Loucy (cell line): ENCODE measurements at regions not wholly inside any gene's neighbourhood (a gene's known extent, or its start where the extent isn't known, plus 50 kb on each side); places are given as distances from the start of the nearest gene placed in this dataset.

Source experiments
- EZH2phosphoT487 ChIP-seq: fragments of 200-600 bp; IDR thresholded peaks from 2 replicates; pipeline ENCODE4 v1.6.1; 2018; ENCODE audit warnings: antibody characterized with exemption, mild to moderate bottlenecking, moderate library complexity, borderline replicate concordance
- TF ChIP-seq, protein P1 (sequence below): fragments of 200-600 bp; sonication (generic); conservative IDR thresholded peaks from 2 replicates; pipeline ENCODE4 v1.5.1; 2014; ENCODE audit warnings: mild to moderate bottlenecking, antibody characterized with exemption, low read length

DNA sequence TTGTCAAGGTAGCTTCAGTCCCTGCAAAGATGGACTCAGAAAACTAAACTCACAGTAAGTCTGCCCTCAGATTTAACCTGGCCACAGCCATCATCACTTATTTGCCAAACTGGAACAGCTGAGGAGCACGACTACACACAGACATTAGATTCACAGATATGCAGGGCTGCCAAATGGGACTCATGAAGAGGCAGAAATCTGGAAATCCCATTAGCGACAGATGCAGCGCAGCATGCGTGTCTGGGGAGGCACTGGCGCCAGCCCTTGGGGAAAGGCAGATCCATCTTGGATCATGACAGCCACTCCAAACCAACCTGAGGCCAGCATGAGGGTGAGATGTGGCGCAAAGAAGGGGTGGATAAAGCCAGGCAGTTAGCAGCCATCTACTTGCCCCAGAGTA, 160.7 kb upstream of the TSC22D2 start:
- TF ChIP-seq, protein P1, sequence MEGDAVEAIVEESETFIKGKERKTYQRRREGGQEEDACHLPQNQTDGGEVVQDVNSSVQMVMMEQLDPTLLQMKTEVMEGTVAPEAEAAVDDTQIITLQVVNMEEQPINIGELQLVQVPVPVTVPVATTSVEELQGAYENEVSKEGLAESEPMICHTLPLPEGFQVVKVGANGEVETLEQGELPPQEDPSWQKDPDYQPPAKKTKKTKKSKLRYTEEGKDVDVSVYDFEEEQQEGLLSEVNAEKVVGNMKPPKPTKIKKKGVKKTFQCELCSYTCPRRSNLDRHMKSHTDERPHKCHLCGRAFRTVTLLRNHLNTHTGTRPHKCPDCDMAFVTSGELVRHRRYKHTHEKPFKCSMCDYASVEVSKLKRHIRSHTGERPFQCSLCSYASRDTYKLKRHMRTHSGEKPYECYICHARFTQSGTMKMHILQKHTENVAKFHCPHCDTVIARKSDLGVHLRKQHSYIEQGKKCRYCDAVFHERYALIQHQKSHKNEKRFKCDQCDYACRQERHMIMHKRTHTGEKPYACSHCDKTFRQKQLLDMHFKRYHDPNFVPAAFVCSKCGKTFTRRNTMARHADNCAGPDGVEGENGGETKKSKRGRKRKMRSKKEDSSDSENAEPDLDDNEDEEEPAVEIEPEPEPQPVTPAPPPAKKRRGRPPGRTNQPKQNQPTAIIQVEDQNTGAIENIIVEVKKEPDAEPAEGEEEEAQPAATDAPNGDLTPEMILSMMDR: no peak
- TF ChIP-seq EZH2phosphoT487: no peak
